Neural crest cell (in vitro differentiated cells): ENCODE measurements at regions not wholly inside any gene's neighbourhood (a gene's known extent, or its start where the extent isn't known, plus 50 kb on each side); places are given as distances from the start of the nearest gene placed in this dataset.
"Not testable (repeated sequence)": the region's sequence is repeated elsewhere in the genome, so short reads cannot be mapped to it uniquely, and the experiment has no call there.

ENCODE experiments used
- DNase-seq: peaks from one replicate; pipeline ENCODE4 v3.0.0; 2021; ENCODE audit warnings: low read depth, mixed read lengths, low spot score
- H3K27ac Mint-ChIP-seq: one replicate; pipeline ENCODE4 v1.8.0; 2021; ENCODE audit warnings: mild to moderate bottlenecking, mixed read lengths; ENCODE audit not compliant: unreplicated experiment
- H3K27me3 Mint-ChIP-seq: 2 replicates; pipeline ENCODE4 v1.8.0; 2021; ENCODE audit warnings: low read depth, mild to moderate bottlenecking, mixed read lengths
- H3K36me3 Mint-ChIP-seq: 2 replicates; pipeline ENCODE4 v1.8.0; 2021; ENCODE audit warnings: low read depth, mild to moderate bottlenecking, mixed read lengths
- H3K4me1 Mint-ChIP-seq: 2 replicates; pipeline ENCODE4 v1.8.0; 2021; ENCODE audit warnings: mixed read lengths
- H3K4me3 Mint-ChIP-seq: one replicate; pipeline ENCODE4 v1.8.0; 2021; ENCODE audit warnings: mild to moderate bottlenecking, mixed read lengths
- H3K9me3 Mint-ChIP-seq: 2 replicates; pipeline ENCODE4 v1.8.0; 2021; ENCODE audit warnings: mixed read lengths
- TF ChIP-seq, protein P1 (sequence below): fragments of 200-600 bp; sonication (generic); conservative IDR thresholded peaks from 2 replicates; pipeline ENCODE4 v1.5.0; 2021; ENCODE audit warnings: antibody characterized with exemption, mild to moderate bottlenecking

DNA sequence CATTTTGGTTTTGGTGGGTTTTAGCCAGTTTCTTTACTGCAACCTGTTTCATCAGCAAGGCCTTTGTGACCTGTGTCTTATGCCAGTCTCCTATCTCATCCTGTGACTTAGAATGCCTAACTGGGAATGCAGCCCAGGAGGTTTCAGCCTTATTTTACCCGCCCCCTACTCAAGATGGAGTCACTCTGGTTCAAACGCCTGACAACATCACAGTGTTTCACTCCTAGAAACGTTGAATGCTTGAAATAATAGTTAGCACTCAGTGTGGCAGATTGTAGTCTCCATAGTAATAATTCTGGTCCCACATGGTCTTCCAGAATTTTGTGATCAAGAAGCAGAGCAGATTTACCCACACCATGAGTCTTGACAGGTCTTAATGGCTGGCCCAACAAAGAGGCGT is 159.0 kb upstream of the TRIB2 start:
- H3K4me3 Mint-ChIP-seq = no peak overlapping the region
- TF ChIP-seq, protein P1, sequence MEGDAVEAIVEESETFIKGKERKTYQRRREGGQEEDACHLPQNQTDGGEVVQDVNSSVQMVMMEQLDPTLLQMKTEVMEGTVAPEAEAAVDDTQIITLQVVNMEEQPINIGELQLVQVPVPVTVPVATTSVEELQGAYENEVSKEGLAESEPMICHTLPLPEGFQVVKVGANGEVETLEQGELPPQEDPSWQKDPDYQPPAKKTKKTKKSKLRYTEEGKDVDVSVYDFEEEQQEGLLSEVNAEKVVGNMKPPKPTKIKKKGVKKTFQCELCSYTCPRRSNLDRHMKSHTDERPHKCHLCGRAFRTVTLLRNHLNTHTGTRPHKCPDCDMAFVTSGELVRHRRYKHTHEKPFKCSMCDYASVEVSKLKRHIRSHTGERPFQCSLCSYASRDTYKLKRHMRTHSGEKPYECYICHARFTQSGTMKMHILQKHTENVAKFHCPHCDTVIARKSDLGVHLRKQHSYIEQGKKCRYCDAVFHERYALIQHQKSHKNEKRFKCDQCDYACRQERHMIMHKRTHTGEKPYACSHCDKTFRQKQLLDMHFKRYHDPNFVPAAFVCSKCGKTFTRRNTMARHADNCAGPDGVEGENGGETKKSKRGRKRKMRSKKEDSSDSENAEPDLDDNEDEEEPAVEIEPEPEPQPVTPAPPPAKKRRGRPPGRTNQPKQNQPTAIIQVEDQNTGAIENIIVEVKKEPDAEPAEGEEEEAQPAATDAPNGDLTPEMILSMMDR = no peak
- no peak for DNase-seq

DNA sequence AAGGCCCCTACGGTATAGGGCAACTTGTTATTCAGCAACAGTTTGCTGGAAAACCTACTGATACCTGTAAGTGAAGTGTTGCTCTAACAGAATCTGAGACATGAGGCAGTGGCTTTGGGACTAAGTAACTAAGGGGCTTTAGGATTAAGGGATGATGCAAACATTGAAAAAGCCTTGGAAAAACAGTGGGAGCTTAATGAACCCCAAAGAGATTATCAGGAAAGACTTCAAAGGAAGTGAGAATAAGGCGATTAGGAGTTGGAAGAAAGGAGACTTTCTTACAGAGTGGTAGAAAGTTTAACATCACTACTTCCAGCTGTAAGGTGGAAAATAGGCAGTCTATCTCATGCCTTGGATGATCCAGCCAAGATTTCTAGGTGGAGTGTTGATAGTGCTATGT is 158.2 kb upstream of the TRIB2 start:
- no peaks in the 10 kb centered on the region for H3K36me3 Mint-ChIP-seq
- TF ChIP-seq, protein P1 = no peak
- no peak overlapping the region for H3K27ac Mint-ChIP-seq
- H3K4me1 Mint-ChIP-seq = peaks cover 17% of the 10 kb centered on the region
- no peaks in the 10 kb centered on the region for H3K27me3 Mint-ChIP-seq
- no peaks in the 10 kb centered on the region for H3K9me3 Mint-ChIP-seq
- H3K4me3 Mint-ChIP-seq = no peak overlapping the region
- DNase-seq = no peak

More for the DNA sequence above, 159.0 kb upstream of the TRIB2 start:
- Mint-ChIP-seq H3K27ac (no peak overlapping the region), H3K36me3 (no peaks in the 10 kb centered on the region), H3K9me3 (no peaks in the 10 kb centered on the region), H3K4me1 (peaks cover 17% of the 10 kb centered on the region), H3K27me3 (no peaks in the 10 kb centered on the region)

DNA sequence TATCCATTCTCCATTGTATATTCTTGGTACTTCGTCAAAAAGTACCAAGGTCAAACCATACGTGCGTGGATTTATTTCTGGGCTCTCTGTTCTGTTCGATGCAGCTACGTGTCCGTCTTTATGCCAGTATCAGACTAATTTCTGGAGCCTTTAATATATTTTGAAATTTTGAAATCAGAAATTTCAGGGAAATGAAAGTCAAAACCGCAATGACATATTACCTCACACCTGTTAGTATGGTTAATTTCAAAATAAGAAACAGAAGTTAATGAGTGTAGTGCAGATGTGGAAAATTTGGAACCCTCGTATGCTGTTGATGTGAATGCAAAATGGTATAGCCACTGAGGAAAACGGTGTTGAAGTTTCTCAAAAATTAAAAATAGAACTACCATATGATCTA is 156.1 kb upstream of the TRIB2 start:
- H3K9me3 Mint-ChIP-seq = no peaks in the 10 kb centered on the region
- no peak overlapping the region for H3K4me3 Mint-ChIP-seq
- peaks cover 5% of the 10 kb centered on the region for H3K4me1 Mint-ChIP-seq
- no peaks in the 10 kb centered on the region for H3K36me3 Mint-ChIP-seq
- no peaks in the 10 kb centered on the region for H3K27me3 Mint-ChIP-seq
- DNase-seq = no peak
- no peak overlapping the region for H3K27ac Mint-ChIP-seq
- TF ChIP-seq, protein P1 = no peak

DNA sequence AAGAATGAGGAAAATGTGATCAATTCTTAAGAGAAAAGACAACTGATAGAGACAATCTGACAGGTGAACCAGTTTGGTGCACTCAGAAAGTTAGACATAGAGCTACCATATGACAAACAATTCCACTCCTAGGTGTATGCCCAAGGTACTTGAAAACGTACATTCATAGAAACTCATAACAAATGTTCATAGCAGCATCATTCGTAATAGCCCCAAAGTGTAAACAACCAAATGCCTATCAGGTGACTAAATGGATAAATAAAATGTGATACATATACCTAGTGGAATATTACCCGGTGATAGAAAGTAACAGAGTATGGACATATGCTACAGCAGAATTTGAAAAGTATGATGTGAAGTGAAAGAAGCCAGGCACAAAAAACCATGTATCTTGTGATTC is 149.3 kb upstream of the TRIB2 start:
- Mint-ChIP-seq H3K27me3 (no peaks in the 10 kb centered on the region), H3K4me3 (no peak overlapping the region), H3K9me3 (no peaks in the 10 kb centered on the region), H3K4me1 (peaks cover 5% of the 10 kb centered on the region), H3K36me3 (no peaks in the 10 kb centered on the region), H3K27ac (no peak overlapping the region)
- TF ChIP-seq, protein P1 = no peak
- DNase-seq = no peak

DNA sequence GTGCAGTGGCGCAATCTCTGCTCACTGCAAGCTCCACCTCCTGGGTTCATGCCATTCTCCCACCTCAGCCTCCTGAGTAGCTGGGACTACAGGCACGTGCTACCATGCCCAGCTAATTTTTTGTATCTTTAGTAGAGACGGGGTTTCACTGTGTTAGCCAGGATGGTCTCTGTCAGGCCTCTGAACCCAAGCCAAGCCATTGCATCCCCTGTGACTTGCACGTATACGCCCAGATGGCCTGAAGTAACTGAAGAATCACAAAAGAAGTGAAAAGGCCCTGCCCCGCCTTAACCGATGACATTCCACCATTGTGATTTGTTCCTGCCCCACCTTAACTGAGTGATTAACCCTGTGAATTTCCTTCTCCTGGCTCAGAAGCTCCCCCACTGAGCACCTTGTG is 147.2 kb upstream of the TRIB2 start:
- H3K4me1 Mint-ChIP-seq, H3K4me3 Mint-ChIP-seq, H3K9me3 Mint-ChIP-seq, H3K27me3 Mint-ChIP-seq, H3K27ac Mint-ChIP-seq, H3K36me3 Mint-ChIP-seq, DNase-seq: not testable (repeated sequence)

DNA sequence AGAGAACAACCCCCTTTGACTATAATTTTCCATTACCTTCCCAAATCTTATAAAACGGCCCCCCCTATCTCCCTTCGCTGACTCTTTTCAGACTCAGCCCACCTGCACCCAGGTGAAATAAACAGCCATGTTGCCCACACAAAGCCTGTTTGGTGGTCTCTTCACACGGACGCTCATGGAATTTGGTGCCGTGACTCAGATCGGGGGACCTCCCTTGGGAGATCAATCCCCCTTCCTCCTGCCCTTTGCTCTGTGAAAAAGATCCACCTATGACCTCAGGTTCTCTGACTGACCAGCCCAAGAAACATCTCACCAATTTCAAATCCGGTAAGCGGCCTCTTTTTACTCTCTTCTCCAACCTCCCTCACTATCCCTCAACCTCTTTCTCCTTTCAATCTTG is 146.8 kb upstream of the TRIB2 start:
- H3K4me1 Mint-ChIP-seq, DNase-seq, H3K9me3 Mint-ChIP-seq, H3K36me3 Mint-ChIP-seq, H3K4me3 Mint-ChIP-seq, H3K27ac Mint-ChIP-seq, H3K27me3 Mint-ChIP-seq: not testable (repeated sequence)

DNA sequence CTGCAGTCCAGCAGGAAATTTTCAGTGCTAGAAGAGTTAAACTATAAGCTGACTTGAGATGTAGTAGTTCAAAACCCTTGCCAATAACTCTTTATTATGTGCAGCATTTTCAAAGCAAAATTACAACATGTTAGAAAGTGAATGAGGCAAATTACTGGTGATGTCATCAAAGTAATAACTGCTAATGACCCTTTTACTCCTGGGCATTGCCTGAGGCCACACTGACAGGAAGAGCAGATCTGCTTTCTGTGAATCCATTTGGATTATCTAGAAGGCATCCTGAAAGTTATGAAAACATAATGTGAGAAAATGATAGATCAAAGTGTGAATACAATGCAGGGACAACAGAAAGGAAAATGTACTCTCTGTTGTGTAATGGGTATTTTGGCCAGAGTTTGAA is 139.6 kb upstream of the TRIB2 start:
- H3K36me3 Mint-ChIP-seq = no peaks in the 10 kb centered on the region
- no peaks in the 10 kb centered on the region for H3K27me3 Mint-ChIP-seq
- TF ChIP-seq, protein P1 = no peak
- DNase-seq = no peak
- no peak overlapping the region for H3K27ac Mint-ChIP-seq
- no peaks in the 10 kb centered on the region for H3K9me3 Mint-ChIP-seq
- peaks cover 12% of the 10 kb centered on the region for H3K4me1 Mint-ChIP-seq
- no peak overlapping the region for H3K4me3 Mint-ChIP-seq
